CD4-positive, alpha-beta memory T cell (primary cell): ENCODE measurements at regions not wholly inside any gene's neighbourhood (a gene's known extent, or its start where the extent isn't known, plus 50 kb on each side); places are given as distances from the start of the nearest gene placed in this dataset.
"Not testable (repeated sequence)": the region's sequence is repeated elsewhere in the genome, so short reads cannot be mapped to it uniquely, and the experiment has no call there.

ENCODE experiments used
- CTCF ChIA-PET: fragments of 350-600 bp; sonication (Branson Sonifier 250); formaldehyde crosslinking; loops from one replicate; lab custom pipeline; 2021; ENCODE audit warnings: inconsistent platforms; ENCODE audit not compliant: partially characterized antibody; lab: Charles Lee
- POLR2A ChIA-PET: fragments of 350-600 bp; sonication (Branson Sonifier 250); formaldehyde crosslinking; loops from one replicate; lab custom pipeline; 2021; ENCODE audit not compliant: partially characterized antibody; lab: Charles Lee
- DNase-seq, 5 donors: peaks; one replicate each; pipeline versions ENCODE4 v3.0.0 to v3.0.0-alpha.2; 2020 to 2022; ENCODE audit warnings: mixed read lengths in 1 of 5
- H3K27ac ChIP-seq: one replicate; pipeline ENCODE4 v1.7.0; 2013; ENCODE audit warnings: low read depth, low read length
- H3K27me3 ChIP-seq: 2 replicates; pipeline ENCODE4 v1.7.0; 2013; ENCODE audit warnings: mild to moderate bottlenecking, low read length, moderate library complexity; ENCODE audit not compliant: insufficient read depth
- H3K36me3 ChIP-seq: 2 replicates; pipeline ENCODE4 v1.7.0; 2013; ENCODE audit warnings: mild to moderate bottlenecking, low read length, moderate library complexity; ENCODE audit not compliant: insufficient read depth
- H3K4me1 ChIP-seq: 2 replicates; pipeline ENCODE4 v1.7.0; 2013; ENCODE audit warnings: mild to moderate bottlenecking, low read length, moderate library complexity; ENCODE audit not compliant: insufficient read depth
- H3K4me3 ChIP-seq, 2 donors: one replicate each; pipeline ENCODE4 v1.7.0; 2013; ENCODE audit warnings: low read length in 2 of 2, mild to moderate bottlenecking in 1 of 2
- H3K9me3 ChIP-seq, 2 donors: one replicate each; pipeline ENCODE4 v1.7.0; 2013; ENCODE audit warnings: low read length in 2 of 2, control low read depth in 1 of 2; ENCODE audit not compliant: control insufficient read depth in 1 of 2
- H3K27ac Mint-ChIP-seq, 7 donors: one replicate each; pipeline ENCODE4 v1.8.0; 2020 to 2021; ENCODE audit warnings: mixed read lengths in 7 of 7, mild to moderate bottlenecking in 6 of 7, inconsistent platforms in 3 of 7, moderate library complexity in 3 of 7
- H3K27me3 Mint-ChIP-seq, 2 donors: one replicate each; pipeline ENCODE4 v1.8.0; 2020 to 2021; ENCODE audit warnings: mixed read lengths in 2 of 2
- H3K36me3 Mint-ChIP-seq, 2 donors: one replicate each; pipeline ENCODE4 v1.8.0; 2020 to 2021; ENCODE audit warnings: mixed read lengths in 2 of 2, inconsistent platforms in 1 of 2, mild to moderate bottlenecking in 1 of 2
- H3K4me1 Mint-ChIP-seq, 4 donors: one replicate each; pipeline ENCODE4 v1.8.0; 2020 to 2021; ENCODE audit warnings: mixed read lengths in 4 of 4, mild to moderate bottlenecking in 1 of 4
- H3K4me3 Mint-ChIP-seq, 8 donors: one replicate each; pipeline ENCODE4 v1.8.0; 2020 to 2021; ENCODE audit warnings: mixed read lengths in 8 of 8, mild to moderate bottlenecking in 7 of 8, moderate library complexity in 6 of 8, inconsistent platforms in 3 of 8
- H3K9me3 Mint-ChIP-seq, 8 donors: one replicate each; pipeline ENCODE4 v1.8.0; 2020 to 2021; ENCODE audit warnings: mixed read lengths in 8 of 8, mild to moderate bottlenecking in 5 of 8, inconsistent platforms in 3 of 8, moderate library complexity in 1 of 8
- intact Hi-C: fragments of 100-400 bp; cut with micrococcal nuclease; formaldehyde crosslinking; loops from one replicate; pipeline ENCODE4 v1.15.1; 2023

- H3K4me1 Mint-ChIP-seq, H3K36me3 Mint-ChIP-seq, H3K27me3 Mint-ChIP-seq, H3K9me3 Mint-ChIP-seq, H3K27ac ChIP-seq, POLR2A ChIA-PET, H3K4me3 ChIP-seq, H3K9me3 ChIP-seq, H3K4me3 Mint-ChIP-seq, intact Hi-C loops, H3K36me3 ChIP-seq, DNase-seq, H3K27me3 ChIP-seq, H3K27ac Mint-ChIP-seq, H3K4me1 ChIP-seq, CTCF ChIA-PET: not testable (repeated sequence)
These were observed 50.3 kb upstream of the GOLGA6L6 start for GRCh38 chr15:20591936-20592335.
